ENCODE measurements at regions not wholly inside any gene's neighbourhood (a gene's known extent, or its start where the extent isn't known, plus 50 kb on each side); places are given as distances from the start of the nearest gene placed in this dataset.

- no peak for TF ChIP-seq GATA2 (IDR thresholded peaks at IDR 0.05; ENCODE audit: low read depth, low read length)
- no peak for TF ChIP-seq GATA3 (IDR thresholded peaks at IDR 0.05; ENCODE audit: low read depth, low read length)
Measured at GRCh38 chr5:105993027-105993426, 1677.7 kb downstream of the EFNA5 start.
